Astrocyte (in vitro differentiated cells and primary cell): ENCODE measurements at regions not wholly inside any gene's neighbourhood (a gene's known extent, or its start where the extent isn't known, plus 50 kb on each side); places are given as distances from the start of the nearest gene placed in this dataset.
"Not testable (repeated sequence)": the region's sequence is repeated elsewhere in the genome, so short reads cannot be mapped to it uniquely, and the experiment has no call there.

Experiments
- DNase-seq: peaks from one replicate; pipeline ENCODE4 v3.0.0-alpha.2; 2010; ENCODE audit warnings: low read depth
- FAIRE-seq: peaks from 2 replicates; lab custom pipeline; 2011; peaks lifted over from hg19 to GRCh38; lab: Jason Lieb, UNC
- H2AFZ ChIP-seq: 2 replicates; pipeline ENCODE4 v1.6.0; 2012; ENCODE audit warnings: low read depth, low read length, inconsistent platforms
- H3K27ac ChIP-seq: 2 replicates; pipeline ENCODE4 v1.5.1; 2011; ENCODE audit warnings: low read depth, low read length, inconsistent platforms
- H3K27me3 ChIP-seq: 2 replicates; pipeline ENCODE4 v1.6.0; 2011; ENCODE audit warnings: low read length, inconsistent platforms; ENCODE audit not compliant: insufficient read depth
- H3K36me3 ChIP-seq: 2 replicates; pipeline ENCODE4 v1.5.1; 2011; ENCODE audit warnings: low read length, inconsistent platforms; ENCODE audit not compliant: insufficient read depth
- H3K4me1 ChIP-seq: 2 replicates; pipeline ENCODE4 v1.5.1; 2011; ENCODE audit warnings: low read length, inconsistent platforms; ENCODE audit not compliant: insufficient read depth
- H3K4me2 ChIP-seq: 2 replicates; pipeline ENCODE4 v1.6.0; 2012; ENCODE audit warnings: low read length, inconsistent platforms
- H3K4me3 ChIP-seq: 2 replicates; pipeline ENCODE4 v1.5.1; 2011; ENCODE audit warnings: low read depth, mild to moderate bottlenecking, low read length, inconsistent platforms; ENCODE audit not compliant: insufficient read depth
- H3K79me2 ChIP-seq: 2 replicates; pipeline ENCODE4 v1.6.0; 2012; ENCODE audit warnings: mild to moderate bottlenecking, low read length, inconsistent platforms; ENCODE audit not compliant: insufficient read depth
- H3K9ac ChIP-seq: 2 replicates; pipeline ENCODE4 v1.6.0; 2012; ENCODE audit warnings: mild to moderate bottlenecking, low read length, inconsistent platforms
- H3K9me3 ChIP-seq: 2 replicates; pipeline ENCODE4 v1.5.1; 2012; ENCODE audit warnings: low read depth, mild to moderate bottlenecking, low read length, inconsistent platforms; ENCODE audit not compliant: insufficient read depth
- H4K20me1 ChIP-seq: 2 replicates; pipeline ENCODE4 v1.6.0; 2012; ENCODE audit warnings: low read length, inconsistent platforms; ENCODE audit not compliant: insufficient read depth
- H3K27ac Mint-ChIP-seq: one replicate; pipeline ENCODE4 v1.8.0; 2021; ENCODE audit warnings: mild to moderate bottlenecking, mixed read lengths; ENCODE audit not compliant: unreplicated experiment
- H3K27me3 Mint-ChIP-seq: one replicate; pipeline ENCODE4 v1.8.0; 2021; ENCODE audit warnings: low read depth, mixed read lengths; ENCODE audit not compliant: unreplicated experiment
- H3K36me3 Mint-ChIP-seq: one replicate; pipeline ENCODE4 v1.8.0; 2021; ENCODE audit warnings: low read depth, mixed read lengths; ENCODE audit not compliant: unreplicated experiment
- H3K4me1 Mint-ChIP-seq: one replicate; pipeline ENCODE4 v1.8.0; 2021; ENCODE audit warnings: low read depth, mixed read lengths; ENCODE audit not compliant: unreplicated experiment
- H3K4me3 Mint-ChIP-seq: one replicate; pipeline ENCODE4 v1.8.0; 2021; ENCODE audit warnings: mild to moderate bottlenecking, moderate library complexity, mixed read lengths; ENCODE audit not compliant: unreplicated experiment
- H3K9me3 Mint-ChIP-seq: one replicate; pipeline ENCODE4 v1.8.0; 2021; ENCODE audit warnings: mild to moderate bottlenecking, mixed read lengths; ENCODE audit not compliant: unreplicated experiment
- CTCF ChIP-seq: IDR thresholded peaks from 2 replicates; pipeline ENCODE4 v1.5.1; 2011; ENCODE audit warnings: low read depth, mild to moderate bottlenecking, inconsistent platforms, low read length, moderate library complexity; ENCODE audit not compliant: insufficient read depth
- EZH2 ChIP-seq: IDR thresholded peaks from 2 replicates; pipeline ENCODE4 v1.6.1; 2012; ENCODE audit warnings: mild to moderate bottlenecking, low read length, inconsistent platforms; ENCODE audit not compliant: insufficient read depth

DNA sequence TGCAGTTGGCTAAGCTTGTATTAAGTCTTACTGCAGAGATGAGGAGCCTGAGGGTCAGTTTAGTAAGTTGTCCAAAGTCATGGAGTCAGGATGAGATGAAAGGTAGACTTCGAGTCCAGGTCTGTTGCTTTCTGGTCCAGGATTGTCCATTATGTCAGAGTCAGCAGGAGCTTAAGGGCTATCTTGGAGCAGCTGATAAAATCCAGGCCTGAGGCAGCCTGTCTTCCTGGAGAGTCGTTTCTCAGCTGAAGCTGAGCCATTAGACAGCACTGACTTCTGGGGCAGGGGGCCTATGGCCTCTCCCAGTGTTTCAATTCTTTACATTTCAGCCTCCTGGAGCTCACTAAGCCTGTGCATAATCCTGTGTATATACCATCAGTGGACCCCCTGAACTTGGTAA, 219.5 kb upstream of the GAP43 start:
- H3K4me3 ChIP-seq, result no peak overlapping the region
- no peaks in the 10 kb centered on the region for H3K36me3 ChIP-seq
- H3K9me3 Mint-ChIP-seq, result no peaks in the 10 kb centered on the region
- no peaks in the 10 kb centered on the region for H3K27me3 ChIP-seq
- H3K4me1 ChIP-seq, result peaks cover 34% of the 10 kb centered on the region
- peak overlapping the region; percentile 100 for H3K27ac ChIP-seq
- no peak overlapping the region for H3K4me3 Mint-ChIP-seq
- no peak overlapping the region for H3K4me2 ChIP-seq
- no peaks in the 10 kb centered on the region for H4K20me1 ChIP-seq
- no peaks in the 10 kb centered on the region for H3K27me3 Mint-ChIP-seq
- no peaks in the 10 kb centered on the region for H3K9me3 ChIP-seq
- H3K9ac ChIP-seq, result no peak overlapping the region
- DNase-seq (no peak), FAIRE-seq (no peak)
- H3K36me3 Mint-ChIP-seq, result no peaks in the 10 kb centered on the region
- TF ChIP-seq EZH2, result no peak
- no peak for TF ChIP-seq CTCF
- no peak overlapping the region for H2AFZ ChIP-seq
- no peaks in the 10 kb centered on the region for H3K79me2 ChIP-seq
- peaks cover 41% of the 10 kb centered on the region for H3K4me1 Mint-ChIP-seq
- H3K27ac Mint-ChIP-seq, result peak overlapping the region; percentile 20

GRCh38 chr3:115409596-115409995, 213.7 kb upstream of the GAP43 start:
- H3K27ac ChIP-seq, result no peak overlapping the region
- no peaks in the 10 kb centered on the region for H3K36me3 ChIP-seq
- Mint-ChIP-seq H3K36me3 (no peaks in the 10 kb centered on the region), H3K4me3 (no peak overlapping the region), H3K27ac (no peak overlapping the region), H3K9me3 (no peaks in the 10 kb centered on the region), H3K4me1 (peaks cover 8% of the 10 kb centered on the region), H3K27me3 (no peaks in the 10 kb centered on the region)
- H3K9ac ChIP-seq, result no peak overlapping the region
- no peaks in the 10 kb centered on the region for H3K27me3 ChIP-seq
- H3K4me3 ChIP-seq, result no peak overlapping the region
- no peaks in the 10 kb centered on the region for H3K9me3 ChIP-seq
- H3K4me1 ChIP-seq, result peaks cover 2% of the 10 kb centered on the region
- DNase-seq, result no peak
- H4K20me1 ChIP-seq, result no peaks in the 10 kb centered on the region
- no peaks in the 10 kb centered on the region for H3K79me2 ChIP-seq
- no peak overlapping the region for H2AFZ ChIP-seq
- H3K4me2 ChIP-seq, result no peak overlapping the region
- no peak for FAIRE-seq
- TF ChIP-seq EZH2, result no peak
- TF ChIP-seq CTCF, result no peak

GRCh38 chr3:115414610-115415009, 208.7 kb upstream of the GAP43 start:
- H3K27me3 Mint-ChIP-seq, H3K4me2 ChIP-seq, H3K4me1 Mint-ChIP-seq, H3K9me3 Mint-ChIP-seq, H2AFZ ChIP-seq, H3K9me3 ChIP-seq, FAIRE-seq, H3K27ac ChIP-seq, H3K36me3 Mint-ChIP-seq, H3K36me3 ChIP-seq, DNase-seq, H3K4me3 Mint-ChIP-seq, H3K79me2 ChIP-seq, H3K27ac Mint-ChIP-seq, H3K9ac ChIP-seq, H3K4me3 ChIP-seq, H3K27me3 ChIP-seq, H3K4me1 ChIP-seq, H4K20me1 ChIP-seq: not testable (repeated sequence)
